Femur (tissue), 1 donor: ENCODE measurements at regions not wholly inside any gene's neighbourhood (a gene's known extent, or its start where the extent isn't known, plus 50 kb on each side); places are given as distances from the start of the nearest gene placed in this dataset.
"Not testable (repeated sequence)": the region's sequence is repeated elsewhere in the genome, so short reads cannot be mapped to it uniquely, and the experiment has no call there.

Source experiments
- DNase-seq: peaks from one replicate; pipeline ENCODE4 v3.0.0-alpha.2; 2017

DNA sequence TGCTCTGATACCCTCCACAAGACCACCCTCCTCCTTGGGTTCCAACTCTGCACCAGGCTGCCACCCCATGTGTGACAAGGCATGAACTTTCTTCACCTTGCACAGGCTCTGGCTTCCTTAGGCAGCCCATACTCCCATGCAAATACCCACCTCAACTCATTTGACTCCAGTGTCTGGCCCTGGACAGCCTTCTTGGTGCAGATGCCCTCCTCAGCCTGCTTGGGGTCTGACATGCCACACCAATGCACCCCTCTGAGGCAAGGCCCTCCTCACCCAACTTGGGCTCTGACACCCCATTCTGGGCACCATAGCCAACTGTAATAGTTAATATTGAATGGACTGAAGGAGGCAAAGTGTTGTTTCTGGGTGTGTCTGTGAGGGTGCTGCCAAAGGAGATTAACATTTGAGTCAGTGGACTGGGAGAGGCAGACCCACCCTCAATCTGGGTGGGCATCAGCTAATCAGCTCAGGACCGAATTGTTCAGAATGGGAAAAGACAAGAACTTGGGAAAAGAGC is 115.0 kb upstream of the EPB41L4A start:
- no peak for DNase-seq

DNA sequence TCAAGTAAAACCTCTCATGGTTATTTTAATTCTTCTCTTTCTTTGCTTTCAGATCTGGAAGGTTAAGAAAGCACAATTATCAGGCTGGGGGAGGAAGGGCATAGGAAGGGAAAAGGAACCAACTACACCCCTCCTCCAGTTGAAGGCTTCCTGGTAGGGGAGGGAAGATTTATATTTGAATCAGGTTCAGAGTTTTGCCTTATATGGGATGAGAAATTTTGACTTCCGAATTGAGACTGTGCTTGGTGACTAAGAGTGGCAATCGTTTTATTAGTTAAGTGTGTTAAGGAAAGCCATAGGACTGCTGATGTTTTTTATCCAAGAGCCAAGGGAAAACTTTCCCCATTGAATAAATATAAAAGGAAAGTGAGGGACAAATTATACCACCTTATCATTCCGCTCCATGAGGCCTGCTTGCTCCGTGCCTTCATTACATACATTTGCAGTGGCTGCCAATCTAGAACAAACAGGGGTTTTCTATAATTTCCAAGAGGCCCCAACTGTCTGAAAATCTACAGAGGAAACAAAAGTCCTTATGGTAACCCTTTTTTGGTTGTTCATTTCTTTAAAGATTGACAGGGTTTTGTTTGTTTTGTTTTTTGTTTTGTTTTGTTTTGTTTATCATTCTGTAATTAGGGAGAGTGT is 115.7 kb upstream of the EPB41L4A start:
- no peak for DNase-seq

DNA sequence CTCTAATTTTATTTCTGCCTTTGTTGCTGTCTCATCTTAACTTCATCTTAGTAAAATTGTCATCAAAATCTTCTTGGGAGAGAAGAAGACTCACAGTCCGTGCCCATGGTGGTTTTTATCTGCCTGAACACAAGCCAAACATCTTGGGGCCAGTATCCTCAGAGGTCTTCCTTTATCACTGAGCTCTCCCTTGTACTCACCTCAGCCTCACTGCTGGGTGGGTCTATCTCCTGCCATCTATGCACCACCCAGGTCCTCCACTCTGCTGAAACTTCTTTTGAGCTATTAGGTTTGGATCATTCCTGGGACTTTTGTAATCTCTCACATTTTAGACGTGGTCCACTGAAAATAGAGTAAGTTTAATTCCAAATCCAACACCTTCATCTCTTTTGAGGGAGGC is 116.3 kb upstream of the EPB41L4A start:
- DNase-seq = no peak

DNA sequence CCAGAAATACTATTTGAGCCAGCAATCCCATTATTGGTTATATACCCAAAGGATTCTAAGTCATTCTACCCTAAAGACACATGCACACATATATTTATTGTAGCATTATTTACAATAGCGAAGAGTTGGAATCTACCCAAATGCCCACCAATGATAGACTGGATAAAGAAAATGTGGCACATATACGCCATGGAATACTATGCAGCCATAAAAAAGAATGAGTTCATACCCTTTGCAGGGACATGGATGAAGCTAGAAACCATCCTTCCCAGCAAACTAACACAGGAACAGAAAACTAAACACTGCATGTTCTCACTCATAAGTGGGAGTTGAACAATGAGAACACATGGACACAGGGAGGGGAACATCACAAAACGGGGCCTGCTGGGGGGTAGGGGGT is 125.5 kb upstream of the EPB41L4A start:
- not testable (repeated sequence) for DNase-seq

DNA sequence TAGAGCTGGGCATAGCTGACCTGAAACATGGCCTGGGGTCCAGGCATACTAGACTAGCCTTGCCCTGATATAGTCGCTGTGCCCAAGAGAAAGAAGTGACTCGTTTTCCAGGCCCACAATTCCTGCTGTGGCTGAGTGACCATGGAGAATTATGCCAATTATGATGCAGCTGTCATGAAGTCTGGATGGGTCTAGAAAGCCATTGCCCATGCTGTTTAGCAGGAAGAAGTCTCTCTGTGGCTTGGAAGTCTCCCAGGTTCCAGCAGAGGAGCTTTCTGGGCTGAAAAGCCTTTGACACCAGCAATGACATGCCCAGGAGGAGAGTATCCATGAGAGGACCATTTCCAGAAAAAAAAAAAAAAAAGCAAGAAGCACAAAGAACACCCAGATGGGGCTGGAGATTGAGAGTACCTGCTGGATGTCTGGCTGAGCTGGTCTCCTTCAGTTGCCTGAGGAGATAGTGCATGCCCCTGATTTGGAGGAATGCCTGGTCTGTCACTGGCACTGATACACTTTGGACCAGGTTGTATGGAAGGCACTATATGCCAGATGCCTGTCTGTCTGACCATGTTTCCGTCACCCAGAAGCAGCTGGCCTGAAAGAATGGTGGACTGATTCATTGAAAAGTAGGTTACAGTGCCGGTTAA is 128.0 kb upstream of the EPB41L4A start:
- peak; percentile 25 for DNase-seq

DNA sequence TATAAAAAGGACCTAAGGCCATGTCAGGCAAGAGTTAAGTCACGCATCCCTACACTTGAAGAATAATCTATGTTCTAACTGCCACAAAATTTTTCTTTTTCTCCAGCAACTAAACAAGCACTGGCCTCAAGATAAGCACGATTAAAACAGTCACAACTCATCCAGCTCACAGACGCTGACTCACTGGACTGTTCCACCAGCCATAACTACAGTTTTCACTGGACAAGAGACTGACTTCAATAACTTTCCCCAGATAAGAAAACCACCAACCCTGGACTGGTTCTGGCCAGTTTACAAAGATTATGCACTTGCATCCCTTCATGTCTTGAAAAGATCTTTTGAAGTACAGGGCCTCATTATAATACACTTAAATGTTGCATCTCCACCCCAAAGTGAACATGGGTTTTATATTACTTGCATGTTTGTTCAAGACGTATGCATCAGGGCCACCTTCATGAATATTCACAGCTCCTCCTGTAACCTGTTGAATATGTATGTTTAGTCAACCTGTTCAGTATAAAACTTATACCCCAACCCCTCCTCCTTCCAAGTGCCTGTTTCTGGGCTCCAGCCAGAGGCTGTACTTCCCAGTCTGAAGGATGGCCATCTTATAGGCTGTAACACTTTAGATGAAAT is 129.3 kb upstream of the EPB41L4A start:
- no peak for DNase-seq

DNA sequence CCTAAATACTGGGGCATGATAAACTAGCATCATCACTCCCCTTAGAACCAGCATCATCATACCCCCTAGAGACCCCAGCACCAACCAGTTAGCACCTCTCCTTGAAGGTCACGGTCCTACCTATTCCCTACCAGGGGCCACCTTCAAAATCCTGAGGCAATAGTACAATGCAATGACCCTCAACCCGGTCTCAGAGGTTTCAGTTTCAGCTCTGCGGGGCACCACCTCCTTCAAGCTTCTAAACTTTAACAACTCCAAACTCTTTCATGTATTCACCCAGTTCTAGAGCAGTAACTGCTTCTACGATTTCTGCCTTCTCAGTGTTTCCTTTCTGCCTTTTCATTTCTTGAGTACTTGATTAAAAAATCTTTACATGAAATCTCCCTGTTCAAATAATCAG is 130.1 kb upstream of the EPB41L4A start:
- no peak for DNase-seq

DNA sequence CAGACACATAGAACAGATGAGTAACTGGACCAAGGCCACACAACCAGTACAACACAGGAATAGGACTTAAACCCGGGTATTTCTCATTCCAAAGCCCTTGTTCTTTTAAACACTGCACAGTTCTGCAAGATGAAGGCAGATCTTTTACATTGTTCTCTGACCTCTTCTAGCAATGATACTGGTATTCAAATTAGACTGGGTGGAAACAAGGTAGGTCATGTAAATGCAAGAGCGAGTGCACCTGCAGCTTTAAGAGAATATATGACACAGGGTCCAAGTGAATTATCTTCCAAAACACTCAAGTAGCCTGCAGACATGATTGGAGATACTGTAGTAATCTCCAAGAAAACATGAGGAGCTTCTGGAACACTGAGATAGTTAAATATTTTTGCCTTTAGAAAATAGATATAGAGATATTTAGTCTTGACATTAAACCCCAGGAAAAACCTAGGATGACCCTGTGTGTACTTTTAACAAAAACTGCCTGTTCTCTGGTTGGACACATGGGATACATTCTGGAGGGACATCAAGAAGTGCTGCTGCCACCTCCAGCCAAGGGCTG is 130.6 kb upstream of the EPB41L4A start:
- DNase-seq = no peak

DNA sequence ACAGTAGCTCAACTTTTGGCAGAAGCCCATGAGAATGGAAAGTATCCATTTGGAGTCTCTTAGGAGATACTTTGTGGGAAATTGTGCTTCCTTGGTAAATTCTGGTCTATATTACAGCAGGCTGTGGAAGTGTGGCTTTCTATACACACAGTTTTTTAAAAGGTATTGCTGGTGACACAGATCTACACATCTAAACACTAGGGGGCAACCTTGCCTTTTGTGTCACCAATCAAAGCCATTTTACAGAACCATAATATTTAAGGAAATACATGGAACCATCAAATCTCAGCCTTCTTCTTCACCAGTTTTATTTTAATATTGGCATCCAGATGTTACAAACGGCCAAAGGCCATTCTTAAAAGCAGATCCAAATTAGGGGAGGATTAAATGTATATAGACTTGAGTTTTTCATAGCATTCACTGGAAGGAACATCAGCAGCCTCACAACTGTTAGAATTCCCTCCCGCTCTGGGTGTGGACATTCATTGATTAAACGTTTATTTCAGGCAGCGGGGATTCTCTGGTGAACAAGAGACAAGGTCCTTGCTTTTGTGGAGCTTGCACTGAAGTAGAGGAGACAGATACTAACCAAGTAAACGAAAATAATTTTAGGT is 132.4 kb upstream of the EPB41L4A start:
- peak; percentile 57 for DNase-seq

DNA sequence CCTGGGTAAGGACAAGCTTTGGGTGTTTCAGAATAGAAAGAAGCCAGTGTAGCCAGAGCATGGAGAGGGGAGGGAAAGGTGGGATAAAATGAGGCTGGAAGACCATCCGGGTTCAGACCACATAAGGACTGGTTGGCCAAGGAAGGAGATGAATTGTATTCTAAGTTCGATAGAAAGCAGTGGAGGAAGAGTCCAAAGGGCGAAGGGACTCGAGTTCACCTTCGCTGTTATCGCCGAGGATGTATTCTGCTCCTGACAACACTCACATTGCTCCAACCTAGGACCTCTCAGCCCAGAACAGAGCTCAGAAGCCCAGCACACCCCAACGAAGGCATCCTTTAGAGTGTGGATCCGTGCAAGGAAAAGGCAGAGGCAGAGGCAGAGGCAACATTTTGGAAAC is 133.1 kb upstream of the EPB41L4A start:
- DNase-seq = no peak

DNA sequence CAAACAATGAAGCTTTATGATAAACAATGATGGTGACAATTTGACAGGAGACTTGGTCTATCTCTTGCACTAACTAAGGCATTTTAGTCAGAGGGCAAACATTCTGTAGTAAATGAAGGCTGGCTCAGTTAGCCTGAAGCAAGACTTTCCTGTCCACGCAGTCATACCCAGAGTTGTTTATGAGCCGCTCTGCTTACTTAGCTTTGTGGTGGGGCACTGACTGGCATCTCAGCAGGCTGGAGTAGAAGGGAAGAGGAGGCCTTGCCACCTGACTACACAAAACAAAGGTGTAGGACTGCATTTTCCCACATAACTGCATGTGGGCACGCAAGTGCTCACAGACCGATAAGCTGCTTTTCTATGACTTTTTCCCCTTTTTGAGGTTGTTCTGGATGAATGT is 133.7 kb upstream of the EPB41L4A start:
- no peak for DNase-seq

DNA sequence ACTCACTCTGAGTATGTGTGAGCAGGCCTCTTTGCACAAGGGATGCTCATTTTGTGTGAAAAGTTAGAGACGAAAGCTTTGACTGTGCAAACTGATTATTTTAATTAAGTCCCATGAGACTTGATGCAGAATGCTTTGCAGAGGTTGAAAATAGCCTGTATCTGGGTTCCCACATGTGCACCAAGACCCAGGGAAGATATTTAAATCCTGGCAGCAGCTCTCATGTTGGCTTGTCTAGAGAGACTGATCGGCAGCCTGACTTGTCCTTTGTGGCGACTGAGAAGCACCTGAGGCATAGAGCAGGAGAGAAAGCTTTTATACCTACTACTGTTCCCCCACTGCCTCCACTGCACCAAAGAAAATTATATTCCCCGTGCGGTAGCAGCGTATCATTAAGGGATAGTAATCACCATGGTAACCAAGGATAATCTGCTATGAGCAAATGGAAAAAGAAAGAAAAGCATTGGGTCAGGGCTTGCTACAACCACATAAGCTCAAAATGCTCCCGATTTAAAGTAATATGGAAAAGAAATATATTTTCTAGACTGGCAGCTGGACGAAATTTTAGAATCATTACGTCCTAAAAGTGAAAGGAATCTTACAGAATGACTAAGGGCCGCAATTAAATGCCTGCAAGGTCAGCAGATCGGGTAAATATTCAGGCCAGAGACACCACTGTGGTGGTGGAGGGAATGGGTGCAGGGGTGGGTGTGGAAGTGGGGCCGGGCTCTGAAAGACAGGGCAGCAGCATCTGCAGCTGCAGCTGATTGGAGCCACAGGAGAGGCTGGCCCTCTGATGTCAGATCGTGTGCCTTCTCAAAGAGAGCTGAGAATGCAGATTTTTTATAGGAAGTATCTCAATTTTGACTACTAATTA is 135.3 kb upstream of the EPB41L4A start:
- peak; percentile 28 for DNase-seq

DNA sequence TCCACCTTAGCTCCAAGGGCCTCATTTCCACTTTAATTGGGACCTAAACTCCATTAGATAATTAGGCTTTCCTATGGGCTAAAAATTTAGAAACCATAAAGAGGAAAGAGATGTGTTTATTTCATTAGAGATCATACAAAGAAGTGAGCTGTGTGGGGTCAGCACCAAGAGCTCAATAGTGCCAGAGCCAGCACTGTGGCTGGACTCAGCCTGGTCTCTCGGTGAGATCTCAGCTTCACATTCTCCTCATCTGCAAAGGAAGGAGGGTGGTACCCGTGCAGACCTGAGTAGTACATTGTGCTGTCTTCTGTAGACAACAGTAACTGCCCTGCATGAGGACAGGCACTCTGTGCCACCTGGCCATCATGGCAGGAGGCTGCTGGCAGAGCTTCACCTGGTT is 136.1 kb upstream of the EPB41L4A start:
- DNase-seq = no peak

DNA sequence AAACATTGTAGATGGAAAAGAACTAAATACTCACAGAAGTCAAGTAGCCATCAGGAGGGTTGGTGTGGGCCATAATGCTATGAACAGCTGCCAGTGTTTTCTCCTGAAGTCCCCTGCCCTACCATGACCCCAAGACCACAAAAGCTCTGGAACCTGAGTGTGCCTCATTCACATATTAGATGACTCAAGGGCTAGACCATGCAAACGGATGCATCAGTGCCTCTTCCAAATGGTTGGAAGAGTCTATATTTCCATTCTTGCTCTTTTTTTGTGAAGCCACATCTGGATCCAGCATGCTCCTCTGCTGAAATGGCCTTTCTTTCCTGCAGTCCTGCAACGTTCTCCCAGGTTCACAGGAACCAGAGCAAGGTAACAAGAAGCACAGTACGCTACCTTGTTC is 136.6 kb upstream of the EPB41L4A start:
- DNase-seq = no peak

DNA sequence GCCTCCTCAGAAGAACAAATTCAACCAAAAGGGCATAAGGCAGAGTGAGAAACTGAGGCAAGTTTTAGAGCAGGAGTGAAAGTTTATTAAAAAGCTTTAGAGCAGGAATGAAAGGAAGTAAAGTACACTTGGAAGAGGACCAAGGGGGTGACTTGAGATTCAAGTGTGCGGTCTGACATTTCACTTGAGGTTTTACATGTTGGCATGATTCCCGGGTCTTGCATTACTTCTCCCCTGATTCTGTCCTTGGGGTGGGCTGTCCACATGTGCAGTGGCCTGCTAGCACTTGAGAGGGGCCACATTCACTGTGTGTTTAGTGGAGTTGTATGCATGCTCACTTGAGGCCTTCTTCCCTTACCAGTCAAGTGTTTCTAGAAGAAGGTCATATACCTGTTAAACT is 140.4 kb upstream of the EPB41L4A start:
- not testable (repeated sequence) for DNase-seq

DNA sequence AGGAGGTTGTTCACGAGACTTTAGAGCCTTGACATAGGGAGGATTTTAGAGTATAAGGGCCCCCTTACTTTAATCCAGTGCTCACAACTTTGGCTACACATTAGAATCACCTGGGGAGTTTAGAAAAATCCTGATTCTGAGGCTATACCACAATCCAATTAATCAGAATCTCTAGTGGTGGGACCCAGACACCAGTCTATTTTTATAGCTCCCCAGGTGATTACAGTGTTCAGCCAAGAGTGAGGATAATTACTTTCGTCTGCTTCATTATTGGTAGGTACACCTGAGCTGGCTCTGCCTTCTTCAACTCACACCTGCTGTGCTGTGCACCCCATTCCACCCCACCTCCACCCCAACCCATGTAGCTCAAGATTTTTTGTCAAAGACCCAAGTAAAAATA is 141.3 kb upstream of the EPB41L4A start:
- no peak for DNase-seq

DNA sequence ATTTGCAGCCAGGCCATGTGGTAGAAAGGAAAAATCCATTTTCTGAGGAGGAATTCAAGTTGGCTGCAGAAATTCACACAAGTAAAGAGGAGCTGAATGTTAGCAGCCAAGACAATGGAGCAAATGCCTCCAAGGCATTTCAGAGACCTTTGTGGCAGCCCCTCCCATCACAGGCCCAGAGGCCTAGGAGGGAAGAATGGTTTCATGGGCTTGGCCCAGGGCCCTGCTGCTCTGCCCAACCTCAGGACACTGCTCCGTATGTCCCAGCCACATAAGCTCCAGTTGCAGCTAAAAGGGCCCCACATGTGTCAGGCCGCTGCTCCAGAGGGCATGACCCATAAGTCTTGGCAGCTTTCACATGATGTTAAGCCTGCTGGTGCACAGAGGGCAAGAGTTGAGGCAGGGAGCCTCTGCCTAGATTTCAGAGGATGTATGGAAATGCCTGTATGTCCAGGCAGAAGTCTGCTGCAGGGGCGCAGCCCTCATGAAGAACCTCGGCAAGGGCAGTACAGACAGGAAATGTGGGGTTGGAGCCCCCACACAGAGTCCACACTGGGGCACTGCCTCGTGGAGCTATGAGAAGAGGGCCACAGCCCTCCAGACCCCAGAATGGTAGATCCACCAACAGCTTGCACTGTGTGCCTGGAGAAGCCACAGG is 144.2 kb upstream of the EPB41L4A start:
- no peak for DNase-seq

DNA sequence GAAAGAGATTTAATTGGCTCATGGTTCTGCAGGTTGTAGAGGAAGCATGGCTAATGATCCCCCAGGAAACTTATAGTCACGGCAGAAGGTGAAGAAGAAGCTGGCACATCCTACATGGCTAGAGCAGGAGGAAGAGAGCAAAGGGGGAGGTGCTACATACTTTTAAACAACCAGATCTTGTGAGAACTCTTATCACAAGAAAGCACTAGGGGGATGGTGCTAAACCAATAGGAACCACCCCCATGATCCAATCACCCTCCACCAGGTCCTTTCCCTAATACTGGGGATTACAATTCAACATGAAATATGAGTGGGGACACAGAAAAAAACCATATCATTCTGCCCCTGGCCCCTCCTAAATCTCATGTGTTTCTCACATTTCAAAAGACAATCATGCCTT is 147.2 kb upstream of the EPB41L4A start:
- DNase-seq = no peak

DNA sequence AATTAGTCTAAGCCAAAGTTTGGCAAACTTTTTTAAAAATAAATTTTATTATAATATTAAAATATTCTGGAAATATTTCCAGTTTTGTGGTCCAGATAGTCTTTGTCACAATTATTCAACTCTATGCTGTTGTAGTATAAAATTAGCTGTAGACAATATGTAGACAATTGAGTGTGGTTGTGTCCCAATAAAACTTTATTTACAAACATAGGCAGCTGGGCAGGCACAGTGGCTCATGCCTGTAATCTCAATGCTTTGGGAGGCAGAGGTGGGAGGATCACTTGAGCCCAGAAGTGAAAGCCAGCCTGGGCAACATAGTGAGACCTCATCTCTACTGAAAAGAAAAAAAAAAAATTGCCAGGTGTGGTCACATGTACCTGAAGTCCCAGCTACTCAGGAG is 150.5 kb upstream of the EPB41L4A start:
- no peak for DNase-seq

DNA sequence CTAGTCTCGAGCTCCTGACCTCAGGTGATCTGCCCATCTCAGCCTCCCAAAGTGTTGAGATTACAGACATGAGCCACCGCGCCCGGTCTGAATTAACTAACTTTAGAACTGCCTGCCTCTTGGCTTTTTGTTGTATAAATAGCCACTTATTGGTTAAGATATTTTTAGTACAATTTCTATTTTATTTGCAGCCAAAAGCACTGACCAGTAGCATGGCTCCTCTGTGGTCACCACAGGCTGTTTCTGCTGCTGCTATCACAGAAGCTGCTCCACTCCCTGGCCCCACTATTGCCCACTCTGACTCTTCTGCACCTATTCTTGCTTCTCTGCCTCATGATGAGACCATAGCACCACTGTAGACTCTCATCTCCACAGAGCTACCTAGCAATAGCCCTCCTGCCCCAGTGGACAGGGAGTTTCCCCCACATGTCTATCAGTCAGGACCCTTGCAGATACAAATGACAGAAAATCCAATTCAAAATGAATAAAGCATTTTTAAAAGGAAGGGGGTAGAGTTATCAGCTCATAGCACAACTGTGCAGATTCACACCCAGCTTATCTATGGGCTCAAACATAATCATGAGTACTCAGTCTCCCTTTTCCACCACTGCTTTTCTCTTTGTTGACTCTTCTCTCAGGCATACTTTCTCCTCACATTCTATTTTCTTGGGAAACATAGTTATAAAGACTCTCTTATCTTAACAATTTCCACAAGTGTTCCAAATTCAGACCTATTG is 151.8 kb upstream of the EPB41L4A start:
- no peak for DNase-seq

DNA sequence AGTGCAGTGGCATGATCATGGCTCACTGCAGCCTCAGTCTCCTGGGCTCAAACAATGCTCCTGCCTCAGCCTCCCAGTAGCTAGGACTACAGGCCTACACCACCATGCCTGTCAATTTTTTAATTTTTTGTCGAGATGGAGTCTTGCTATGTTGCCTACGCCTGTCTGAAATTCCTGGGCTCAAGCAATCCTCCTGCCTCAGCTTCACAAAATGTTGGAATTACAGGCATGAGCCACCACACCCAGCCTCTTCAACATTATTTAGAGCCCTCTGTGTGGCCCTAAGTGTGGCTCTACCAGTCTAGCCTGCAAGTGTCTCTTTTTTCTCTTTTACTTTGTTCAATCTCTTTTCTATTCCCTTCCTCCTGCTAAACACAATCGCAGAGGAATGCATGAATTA is 154.4 kb upstream of the EPB41L4A start:
- no peak for DNase-seq
